CD4-positive, alpha-beta T cell treated with Interleukin-2 at 100 ng/mL for 4 hours (primary cell): ENCODE measurements at regions not wholly inside any gene's neighbourhood (a gene's known extent, or its start where the extent isn't known, plus 50 kb on each side); places are given as distances from the start of the nearest gene placed in this dataset.

Experiments used
- DNase-seq: peaks from one replicate; pipeline ENCODE4 v3.0.0-alpha.2; 2020; ENCODE audit warnings: low spot score

- DNase-seq: peak; percentile 72
Measured at GRCh38 chr17:77772461-77772897, 186.0 kb upstream of the TNRC6C start.

- peak; percentile 5 for DNase-seq
Measured at GRCh38 chr17:77772899-77773358, 185.6 kb upstream of the TNRC6C start.

DNA sequence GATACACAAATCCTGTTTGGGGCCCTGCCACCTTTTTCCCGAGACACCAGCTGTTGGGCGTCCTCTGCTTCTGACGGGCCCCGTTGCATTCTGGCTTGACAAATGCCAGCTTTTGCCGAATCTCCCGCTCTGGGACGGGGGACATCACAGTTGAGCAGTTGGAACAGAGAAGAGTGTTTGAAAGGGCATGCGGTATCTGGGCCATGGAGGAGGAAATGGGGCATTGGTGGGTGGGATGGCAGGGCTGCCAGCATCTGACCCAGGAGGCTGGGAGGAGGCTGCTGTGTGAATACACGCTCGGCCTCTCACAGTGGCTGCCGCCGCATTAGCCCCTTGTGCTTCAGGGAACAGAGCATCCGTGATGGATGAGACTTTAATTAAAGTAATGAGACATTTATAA is 184.3 kb upstream of the TNRC6C start:
- DNase-seq: no peak

GRCh38 chr17:77778636-77779489 is 179.6 kb upstream of the TNRC6C start:
- DNase-seq: no peak

- DNase-seq: no peak
Measured at GRCh38 chr17:77779711-77780539, 178.6 kb upstream of the TNRC6C start.

DNA sequence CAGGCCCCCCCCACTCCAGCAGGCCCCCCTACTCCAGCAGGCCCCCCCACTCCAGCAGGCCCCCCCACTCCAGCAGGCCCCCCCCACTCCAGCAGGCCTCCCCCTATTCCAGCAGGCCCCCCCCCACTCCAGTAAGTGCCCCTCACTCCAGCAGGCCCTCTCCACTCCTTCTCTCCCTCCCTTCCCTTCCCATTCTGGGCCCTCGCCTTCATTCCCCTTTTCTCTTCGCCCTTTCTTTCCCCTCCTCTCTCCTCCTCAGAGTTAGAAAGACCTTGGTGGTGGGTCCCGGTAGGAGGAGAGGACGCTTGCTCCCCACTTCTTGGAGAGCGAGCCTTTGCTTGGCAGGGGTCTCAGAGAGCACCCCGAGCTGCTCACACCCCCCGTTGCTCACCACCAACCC is 177.0 kb upstream of the TNRC6C start:
- no peak for DNase-seq

GRCh38 chr17:77782201-77782600 is 176.3 kb upstream of the TNRC6C start:
- no peak for DNase-seq

GRCh38 chr17:77782611-77783010 is 175.9 kb upstream of the TNRC6C start:
- no peak for DNase-seq

DNA sequence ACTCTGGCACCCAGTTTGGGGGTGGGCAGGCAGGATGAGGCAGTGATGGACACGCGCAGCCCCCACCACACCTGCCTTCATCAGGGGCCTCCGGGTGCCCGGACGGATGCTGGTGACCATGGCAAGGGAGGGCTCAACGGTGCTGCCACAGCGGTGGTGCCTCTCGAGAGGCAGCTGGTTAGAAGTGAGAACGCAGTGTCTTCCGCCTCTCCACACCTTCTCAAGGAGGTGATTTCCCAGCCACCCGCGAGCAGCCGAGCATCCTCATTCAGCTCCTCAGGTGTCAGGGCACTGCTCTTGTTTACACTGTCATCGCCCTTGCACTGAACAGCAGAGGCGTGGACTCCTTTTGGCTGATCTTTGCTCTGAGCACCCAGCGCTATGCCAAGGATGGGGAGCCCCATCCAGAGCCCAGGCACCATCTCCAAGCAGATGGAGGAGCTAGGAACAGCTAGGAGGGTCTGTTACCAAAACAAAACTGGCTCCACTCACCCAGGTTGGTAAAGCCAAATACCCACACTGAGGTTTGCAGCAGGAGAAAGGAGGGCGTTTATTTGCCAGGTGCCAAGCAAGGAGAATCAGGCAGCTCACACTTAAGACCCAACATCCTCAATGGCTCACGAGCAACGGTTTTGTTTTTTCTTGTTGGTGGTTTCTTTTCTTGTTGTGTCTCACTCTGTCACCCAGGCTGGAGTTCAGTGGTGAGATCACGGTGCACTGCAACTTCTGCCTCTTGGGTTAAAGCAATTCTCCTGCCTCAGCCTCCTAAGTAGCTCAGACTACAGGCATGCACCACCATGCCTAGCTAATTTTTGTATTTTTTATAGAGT is 174.3 kb upstream of the TNRC6C start:
- peak; percentile 85 for DNase-seq

- DNase-seq: no peak
Measured at GRCh38 chr17:77785312-77785905, 173.1 kb upstream of the TNRC6C start.

GRCh38 chr17:77786090-77786489 is 172.4 kb upstream of the TNRC6C start:
- no peak for DNase-seq

- DNase-seq: no peak
Measured at GRCh38 chr17:77786740-77787505, 171.6 kb upstream of the TNRC6C start.

- DNase-seq: no peak
Measured at GRCh38 chr17:77790143-77790829, 168.2 kb upstream of the TNRC6C start.

DNA sequence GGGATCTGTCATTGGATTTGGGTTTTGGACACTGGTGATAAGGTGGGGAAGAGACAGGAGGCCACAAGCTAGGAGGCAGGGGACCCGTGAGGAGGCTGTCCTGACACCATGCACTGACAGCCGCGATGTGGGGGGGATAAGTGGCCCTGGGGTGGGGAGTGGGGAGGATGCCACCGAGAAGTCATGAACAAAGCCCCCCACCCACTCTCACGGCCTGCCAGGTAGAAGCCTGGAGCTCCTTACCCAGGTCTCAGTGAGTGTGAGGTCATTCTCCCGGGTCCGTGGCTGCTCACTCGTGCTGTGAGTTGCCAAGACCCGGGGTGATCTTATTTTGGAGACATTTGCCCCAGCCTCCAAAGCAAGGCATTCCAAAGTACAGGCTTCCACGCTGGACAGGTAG is 165.9 kb upstream of the TNRC6C start:
- DNase-seq: no peak

DNA sequence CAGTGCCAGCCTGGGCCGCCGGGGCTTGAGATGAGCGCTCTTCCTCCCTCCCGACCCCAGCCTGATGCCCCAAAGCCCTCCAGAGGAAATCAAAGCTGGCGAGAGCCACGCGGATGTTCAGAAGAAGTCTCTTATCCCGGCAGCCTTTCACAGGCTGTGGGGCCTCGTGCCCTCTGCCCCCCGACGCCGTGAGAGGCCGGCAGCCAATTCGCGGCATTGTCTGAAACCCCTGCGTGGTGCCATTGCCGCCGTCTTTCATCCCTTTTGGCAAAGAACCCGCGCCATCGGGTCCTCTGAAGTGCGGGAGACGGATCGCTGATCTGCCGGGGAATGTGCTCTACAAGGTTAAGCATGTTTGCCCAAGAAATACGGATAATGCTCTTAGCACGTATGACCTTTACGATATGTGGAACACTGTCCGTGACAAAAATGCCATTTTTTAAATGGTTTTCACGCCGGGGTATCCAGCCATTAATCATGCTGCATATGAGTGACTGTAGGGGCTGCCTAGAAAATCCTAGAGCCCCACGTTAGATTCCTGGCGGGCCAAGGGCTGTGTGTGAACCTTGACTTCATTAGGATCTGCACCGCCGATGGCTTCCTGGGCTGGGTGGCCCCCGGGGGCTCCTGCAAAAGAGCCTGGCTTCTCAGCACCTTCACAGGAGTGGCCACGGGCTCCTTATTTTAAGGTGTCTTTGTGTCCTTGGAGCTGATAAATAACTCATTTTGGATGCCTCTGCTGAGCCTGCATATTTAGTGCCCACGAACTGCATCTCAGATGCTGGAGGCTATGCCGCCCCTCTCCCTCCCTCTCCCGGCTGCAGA is 165.1 kb upstream of the TNRC6C start:
- DNase-seq: no peak

- no peak for DNase-seq
Measured at GRCh38 chr17:77793971-77794235, 164.6 kb upstream of the TNRC6C start.

DNA sequence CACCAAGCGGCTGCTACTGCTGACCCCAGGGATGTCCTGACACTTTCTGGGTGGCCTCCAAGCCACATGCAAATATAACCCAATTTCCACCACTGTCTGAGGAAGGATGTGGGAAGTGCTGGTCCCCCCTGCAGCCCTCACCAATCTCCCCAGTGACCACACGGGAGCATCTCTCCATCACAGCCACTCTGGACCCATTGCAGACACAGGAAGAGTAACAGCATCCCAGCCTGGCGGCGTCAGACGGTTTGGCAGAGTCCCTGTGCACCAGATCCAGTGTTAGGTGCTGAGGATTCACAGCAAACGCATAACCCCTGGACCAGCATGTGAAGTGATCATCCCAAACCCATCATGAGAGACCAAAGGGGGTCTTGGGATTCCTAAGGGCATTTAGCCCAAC is 163.7 kb upstream of the TNRC6C start:
- DNase-seq: no peak

GRCh38 chr17:77795685-77796084 is 162.8 kb upstream of the TNRC6C start:
- no peak for DNase-seq

DNA sequence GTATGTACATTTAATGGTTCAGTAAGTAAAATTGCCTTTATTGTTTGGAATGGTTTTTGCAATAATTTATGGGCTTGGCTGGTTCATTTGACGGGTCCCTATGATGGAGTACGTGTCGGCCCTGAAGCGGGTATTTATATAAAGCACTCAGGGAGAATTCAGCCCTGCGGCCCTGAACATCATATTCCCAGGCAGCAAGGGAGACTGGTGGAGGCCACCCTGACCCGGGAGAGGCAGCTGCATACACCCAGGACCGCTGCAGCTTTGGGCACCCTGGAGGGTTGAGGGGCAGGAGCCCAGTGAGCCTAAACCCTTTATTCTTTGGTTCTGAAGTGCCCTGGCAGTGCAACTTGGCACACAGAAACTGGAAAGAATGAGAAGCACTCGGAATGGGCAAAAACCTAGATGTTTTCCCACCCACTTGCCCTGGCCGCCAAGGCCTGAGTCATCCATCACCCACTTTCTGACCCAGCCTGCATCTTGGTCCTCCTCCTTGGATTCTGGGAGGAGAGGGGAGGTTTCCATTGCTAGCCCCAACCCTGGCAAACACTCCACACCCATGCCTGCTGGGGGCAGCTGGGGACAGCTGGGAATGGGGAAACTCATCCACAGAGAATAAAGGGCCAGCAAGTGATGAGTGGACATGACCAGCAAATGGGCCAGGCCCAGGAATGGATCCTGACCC is 162.2 kb upstream of the TNRC6C start:
- no peak for DNase-seq
